Thyroid gland (tissue), 4 donors: ENCODE measurements at regions not wholly inside any gene's neighbourhood (a gene's known extent, or its start where the extent isn't known, plus 50 kb on each side); places are given as distances from the start of the nearest gene placed in this dataset.

Experiments used
- CTCF ChIP-seq, 6 experiments: fragments of 200-600 bp in 3 of 6; fragments of 450-650 bp in 3 of 6; sonication (generic) in 3 of 6; IDR thresholded peaks; one replicate each; pipeline ENCODE4 v1.5.1; 2016 to 2019; ENCODE audit warnings: antibody characterized with exemption in 6 of 6, mild to moderate bottlenecking in 2 of 6, inconsistent platforms in 1 of 6, moderate library complexity in 1 of 6
- POLR2A ChIP-seq, 2 donors: fragments of 450-650 bp; IDR thresholded peaks; one replicate each; pipeline ENCODE4 v1.6.1; 2017; ENCODE audit warnings: antibody characterized with exemption in 2 of 2, mild to moderate bottlenecking in 2 of 2, moderate library complexity in 1 of 2

DNA sequence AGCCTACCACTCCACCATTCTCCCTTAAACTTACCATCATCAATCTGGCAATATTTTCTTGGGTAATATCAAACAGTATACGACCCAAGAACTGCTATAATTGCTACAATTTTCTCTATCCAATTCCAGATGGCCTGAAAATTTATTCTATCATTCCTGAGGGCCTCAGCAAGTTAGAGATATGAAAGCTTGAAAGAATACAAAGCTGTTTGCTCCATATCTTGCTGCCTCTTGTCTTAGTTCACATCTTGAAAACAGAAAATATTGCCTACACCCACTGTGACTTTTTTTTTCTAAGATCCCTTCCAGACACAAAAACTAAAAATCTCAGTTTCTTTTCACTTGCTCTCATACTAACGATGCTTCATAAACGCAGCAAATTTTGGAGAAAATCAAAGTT, 898.9 kb downstream of the OTOL1 start:
- TF ChIP-seq CTCF (IDR thresholded peaks at IDR 0.05) (no peak), POLR2A (IDR thresholded peaks at IDR 0.05) (no peak)
